Erythroblast (primary cell): ENCODE measurements at regions not wholly inside any gene's neighbourhood (a gene's known extent, or its start where the extent isn't known, plus 50 kb on each side); places are given as distances from the start of the nearest gene placed in this dataset.
A peak's percentile ranks its signal among the peaks of the same experiment; 100 is the strongest.

ENCODE experiments used
- DNase-seq, 2 experiments: peaks; one replicate each; lab custom pipeline; 2025; lab: John Stamatoyannopoulos, UW
- GATA1 ChIP-seq: IDR thresholded peaks from 2 replicates; pipeline ENCODE4 v1.6.1; 2011; ENCODE audit warnings: low read depth, mild to moderate bottlenecking, control low read depth, low read length, moderate library complexity
- POLR2A ChIP-seq: IDR thresholded peaks from 2 replicates; pipeline ENCODE4 v1.6.1; 2011; ENCODE audit warnings: mild to moderate bottlenecking, low read length

DNA sequence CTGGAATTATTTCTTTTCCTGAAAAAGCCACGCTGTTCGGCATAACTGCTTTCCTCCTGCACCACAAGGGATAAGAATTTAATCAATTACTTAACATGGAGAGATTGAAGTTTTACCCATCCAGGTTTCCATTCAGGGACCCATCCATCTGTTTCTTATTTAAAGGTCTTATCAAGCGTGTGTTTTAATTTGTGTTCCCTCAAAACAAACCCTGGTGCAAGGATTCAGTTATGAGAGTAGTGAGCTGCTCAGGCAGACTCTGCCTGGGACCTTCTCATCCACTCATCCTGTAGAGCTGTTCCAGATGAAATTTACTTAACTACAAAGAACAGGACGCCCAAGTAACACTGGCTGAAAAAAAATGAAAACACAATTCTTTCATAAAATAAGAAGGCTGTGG is 97.8 kb downstream of the BANF2 start:
- DNase-seq, result no peak
- TF ChIP-seq POLR2A (no peak), GATA1 (no peak)

DNA sequence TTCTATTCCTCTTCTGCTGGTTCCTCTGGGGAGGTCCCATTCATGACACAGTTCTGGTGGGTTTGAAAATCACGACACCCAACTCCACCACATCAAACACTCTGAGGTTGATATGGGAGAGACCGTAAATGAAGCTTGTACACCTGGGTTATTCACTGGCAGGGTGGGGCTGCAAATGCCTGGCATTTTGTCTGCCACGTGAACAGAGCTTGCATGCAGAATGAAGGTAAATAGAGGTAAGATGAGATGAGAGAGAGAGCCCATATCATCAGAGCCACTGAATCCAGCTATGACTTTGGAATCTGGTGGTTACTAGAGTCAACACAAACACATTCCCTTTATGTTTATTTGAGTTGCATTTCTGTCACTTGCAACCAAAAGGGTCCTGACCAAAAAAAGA is 97.4 kb downstream of the BANF2 start:
- DNase-seq, result no peak
- TF ChIP-seq POLR2A, result no peak
- TF ChIP-seq GATA1, result no peak

DNA sequence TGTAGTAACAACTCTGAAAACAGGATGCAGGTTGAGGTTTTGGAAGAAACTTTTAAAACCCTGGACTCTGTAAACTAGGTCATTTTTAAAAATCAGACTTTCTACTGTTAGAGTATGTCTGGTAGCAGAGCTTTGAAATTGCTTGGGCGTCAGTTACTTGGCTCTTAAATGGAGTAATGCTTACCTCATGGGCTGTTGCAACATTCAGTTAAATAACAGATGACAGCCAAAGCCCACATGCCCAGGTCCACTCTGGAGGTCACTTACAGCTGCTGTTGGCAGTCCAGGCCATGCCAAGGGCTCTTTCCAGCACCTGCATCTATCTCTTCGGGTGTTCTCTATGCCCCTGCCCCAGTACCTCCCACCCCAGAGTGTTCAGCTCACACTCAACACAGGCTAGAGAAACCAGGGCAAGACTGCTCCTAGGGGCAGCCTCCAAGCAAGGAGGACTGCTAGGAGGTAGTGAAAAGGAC is 96.4 kb downstream of the BANF2 start:
- TF ChIP-seq GATA1 (no peak), POLR2A (no peak)
- peak in 1 of 2 experiments; percentile 41 for DNase-seq

GRCh38 chr20:17795501-17796071 is 95.8 kb downstream of the BANF2 start:
- DNase-seq, result peak; percentile 41 to 79
- TF ChIP-seq POLR2A (no peak), GATA1 (no peak)

DNA sequence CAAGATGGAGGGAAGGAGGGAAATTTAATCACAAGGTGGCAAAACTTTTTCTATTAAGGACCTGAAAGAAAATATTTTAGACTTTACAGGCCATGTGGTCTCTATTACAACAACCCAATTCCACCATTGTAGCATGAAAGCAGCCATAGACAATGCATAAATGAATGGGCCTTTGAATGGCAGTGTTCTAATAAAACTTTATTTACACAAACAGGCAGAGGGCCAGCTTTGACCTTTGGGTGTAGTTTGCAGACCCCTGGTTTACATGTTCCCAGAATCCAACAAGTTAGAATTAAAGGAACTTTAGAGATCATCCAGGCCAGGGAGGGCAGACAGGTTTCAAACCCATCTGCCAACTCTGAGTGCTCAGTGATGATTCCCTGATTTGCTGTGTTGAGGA is 95.2 kb downstream of the BANF2 start:
- no peak for TF ChIP-seq GATA1
- TF ChIP-seq POLR2A, result no peak
- DNase-seq, result no peak

- DNase-seq, result no peak
- TF ChIP-seq GATA1 (no peak), POLR2A (no peak)
Observed at GRCh38 chr20:17794400-17794799, 94.6 kb downstream of the BANF2 start.

DNA sequence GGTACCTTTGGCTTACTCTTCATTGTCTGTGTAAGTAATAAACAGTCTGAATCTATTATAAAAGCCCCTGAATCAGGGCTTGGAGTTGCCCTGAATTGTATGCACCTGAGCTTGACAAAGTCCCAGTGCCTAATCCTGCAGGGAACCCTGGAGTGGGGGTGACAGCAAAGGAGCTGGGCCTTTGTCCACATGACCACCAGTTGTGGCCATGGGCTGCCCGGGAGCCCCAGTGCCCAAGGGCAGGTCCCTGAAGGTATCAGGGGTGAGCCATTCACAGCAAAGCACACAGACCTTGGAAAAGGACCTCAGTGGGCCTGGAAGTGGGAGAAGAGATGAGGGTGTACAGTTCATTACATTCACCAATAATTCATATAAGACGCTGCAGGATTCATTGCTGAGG is 94.2 kb downstream of the BANF2 start:
- DNase-seq, result no peak
- TF ChIP-seq GATA1 (no peak), POLR2A (no peak)

DNA sequence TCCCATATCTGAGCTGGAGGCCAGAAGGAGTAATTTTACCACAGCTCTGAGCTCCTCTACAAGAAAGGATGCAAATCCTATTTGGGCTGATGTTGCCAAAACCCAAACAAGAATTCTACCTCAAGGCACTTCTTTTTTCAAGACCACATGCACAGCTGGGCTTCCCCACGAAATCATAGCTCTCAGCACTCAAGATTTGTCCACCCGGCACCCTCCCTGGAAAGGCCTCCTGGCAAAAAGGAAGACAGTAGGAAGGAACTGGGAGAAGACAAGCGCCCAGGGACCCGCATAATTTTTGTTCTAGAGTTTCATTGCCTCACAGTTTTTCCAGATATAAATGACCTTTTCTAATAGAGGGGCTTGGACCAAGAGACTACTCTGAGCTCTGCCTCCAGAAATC is 90.5 kb downstream of the BANF2 start:
- TF ChIP-seq POLR2A, result no peak
- TF ChIP-seq GATA1, result no peak
- DNase-seq, result no peak

GRCh38 chr20:17787816-17788215 is 88.0 kb downstream of the BANF2 start:
- no peak for DNase-seq

GRCh38 chr20:17786221-17786718 is 86.5 kb downstream of the BANF2 start:
- TF ChIP-seq POLR2A (no peak), GATA1 (no peak)
- DNase-seq, result no peak

More at GRCh38 chr20:17787816-17788215, 88.0 kb downstream of the BANF2 start:
- no peak for TF ChIP-seq POLR2A
- no peak for TF ChIP-seq GATA1
